ENCODE measurements at regions not wholly inside any gene's neighbourhood (a gene's known extent, or its start where the extent isn't known, plus 50 kb on each side); places are given as distances from the start of the nearest gene placed in this dataset.

DNA sequence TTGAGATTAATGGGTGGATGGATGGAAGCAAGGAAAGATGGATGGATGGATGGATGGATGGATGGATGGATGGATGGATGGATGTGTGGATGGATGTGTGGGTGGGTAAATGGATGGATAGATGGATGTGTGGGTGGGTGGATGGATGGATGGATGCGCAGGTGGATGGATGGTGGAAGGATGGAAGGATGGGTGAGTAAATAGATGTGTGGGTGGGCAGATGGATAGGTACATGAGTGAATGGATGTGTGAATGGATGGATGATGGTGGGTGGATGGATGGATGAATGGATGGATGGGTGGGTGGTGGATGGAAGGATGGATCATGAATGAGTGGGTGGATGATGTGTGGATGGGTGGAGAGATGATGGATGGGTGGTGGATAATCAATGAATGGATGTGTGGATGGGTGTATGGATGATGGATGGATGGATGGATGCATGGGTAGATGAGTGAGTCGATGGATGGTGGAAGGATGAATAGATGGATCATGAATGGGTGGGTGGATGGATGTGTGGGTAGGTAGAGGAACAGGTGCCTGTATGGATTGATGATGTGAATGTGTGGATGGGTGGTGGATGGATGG lies 375.2 kb downstream of the BRD1 start:
- H3K4me1 ChIP-seq (ENCODE audit: control insufficient read depth, insufficient read depth, low read length): no peaks in the 10 kb centered on the region
- POLR2A ChIA-PET: interaction anchor here (0.8 kb wide), 1 partner anchor 556 kb away, joined by 7 read pairs; no protein-coding TSS in a partner anchor
- H3K9me3 ChIP-seq (ENCODE audit: control insufficient read depth, insufficient read depth, low read depth, low read length): no peaks in the 10 kb centered on the region
- TF ChIP-seq SIN3A (IDR thresholded peaks at IDR 0.05; ENCODE audit: borderline replicate concordance, insufficient read depth, low read depth, low read length) (no peak), POLR2AphosphoS5 (IDR thresholded peaks at IDR 0.05; ENCODE audit: low read depth, low read length) (no peak), TCF7L2 (IDR thresholded peaks at IDR 0.05; ENCODE audit: low read depth, low read length) (no peak)
- TF ChIP-seq, protein P1, sequence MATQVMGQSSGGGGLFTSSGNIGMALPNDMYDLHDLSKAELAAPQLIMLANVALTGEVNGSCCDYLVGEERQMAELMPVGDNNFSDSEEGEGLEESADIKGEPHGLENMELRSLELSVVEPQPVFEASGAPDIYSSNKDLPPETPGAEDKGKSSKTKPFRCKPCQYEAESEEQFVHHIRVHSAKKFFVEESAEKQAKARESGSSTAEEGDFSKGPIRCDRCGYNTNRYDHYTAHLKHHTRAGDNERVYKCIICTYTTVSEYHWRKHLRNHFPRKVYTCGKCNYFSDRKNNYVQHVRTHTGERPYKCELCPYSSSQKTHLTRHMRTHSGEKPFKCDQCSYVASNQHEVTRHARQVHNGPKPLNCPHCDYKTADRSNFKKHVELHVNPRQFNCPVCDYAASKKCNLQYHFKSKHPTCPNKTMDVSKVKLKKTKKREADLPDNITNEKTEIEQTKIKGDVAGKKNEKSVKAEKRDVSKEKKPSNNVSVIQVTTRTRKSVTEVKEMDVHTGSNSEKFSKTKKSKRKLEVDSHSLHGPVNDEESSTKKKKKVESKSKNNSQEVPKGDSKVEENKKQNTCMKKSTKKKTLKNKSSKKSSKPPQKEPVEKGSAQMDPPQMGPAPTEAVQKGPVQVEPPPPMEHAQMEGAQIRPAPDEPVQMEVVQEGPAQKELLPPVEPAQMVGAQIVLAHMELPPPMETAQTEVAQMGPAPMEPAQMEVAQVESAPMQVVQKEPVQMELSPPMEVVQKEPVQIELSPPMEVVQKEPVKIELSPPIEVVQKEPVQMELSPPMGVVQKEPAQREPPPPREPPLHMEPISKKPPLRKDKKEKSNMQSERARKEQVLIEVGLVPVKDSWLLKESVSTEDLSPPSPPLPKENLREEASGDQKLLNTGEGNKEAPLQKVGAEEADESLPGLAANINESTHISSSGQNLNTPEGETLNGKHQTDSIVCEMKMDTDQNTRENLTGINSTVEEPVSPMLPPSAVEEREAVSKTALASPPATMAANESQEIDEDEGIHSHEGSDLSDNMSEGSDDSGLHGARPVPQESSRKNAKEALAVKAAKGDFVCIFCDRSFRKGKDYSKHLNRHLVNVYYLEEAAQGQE (IDR thresholded peaks at IDR 0.05; ENCODE audit: insufficient read depth in 1 of 2, low read depth in 2 of 2, low read length in 1 of 2): no peak
- TF ChIP-seq, protein P2, sequence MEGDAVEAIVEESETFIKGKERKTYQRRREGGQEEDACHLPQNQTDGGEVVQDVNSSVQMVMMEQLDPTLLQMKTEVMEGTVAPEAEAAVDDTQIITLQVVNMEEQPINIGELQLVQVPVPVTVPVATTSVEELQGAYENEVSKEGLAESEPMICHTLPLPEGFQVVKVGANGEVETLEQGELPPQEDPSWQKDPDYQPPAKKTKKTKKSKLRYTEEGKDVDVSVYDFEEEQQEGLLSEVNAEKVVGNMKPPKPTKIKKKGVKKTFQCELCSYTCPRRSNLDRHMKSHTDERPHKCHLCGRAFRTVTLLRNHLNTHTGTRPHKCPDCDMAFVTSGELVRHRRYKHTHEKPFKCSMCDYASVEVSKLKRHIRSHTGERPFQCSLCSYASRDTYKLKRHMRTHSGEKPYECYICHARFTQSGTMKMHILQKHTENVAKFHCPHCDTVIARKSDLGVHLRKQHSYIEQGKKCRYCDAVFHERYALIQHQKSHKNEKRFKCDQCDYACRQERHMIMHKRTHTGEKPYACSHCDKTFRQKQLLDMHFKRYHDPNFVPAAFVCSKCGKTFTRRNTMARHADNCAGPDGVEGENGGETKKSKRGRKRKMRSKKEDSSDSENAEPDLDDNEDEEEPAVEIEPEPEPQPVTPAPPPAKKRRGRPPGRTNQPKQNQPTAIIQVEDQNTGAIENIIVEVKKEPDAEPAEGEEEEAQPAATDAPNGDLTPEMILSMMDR (IDR thresholded peaks at IDR 0.05): no peak
- BruUV-seq (replicated peaks): no TSS peak
- no peaks in the 10 kb centered on the region; the same call in 1 of the 2 replicates for H3K27me3 ChIP-seq (ENCODE audit: control insufficient read depth, insufficient read depth, low read length)
- ATAC-seq: no peak
- H3K36me3 ChIP-seq (ENCODE audit: control insufficient read depth, insufficient read depth, low read length): no peaks in the 10 kb centered on the region
- intact Hi-C loops (cut with micrococcal nuclease; ENCODE audit: unreplicated experiment): no loop called here
- H3K4me3 ChIP-seq (ENCODE audit: low read depth in 2 of 2, low read length in 2 of 2): no peak overlapping the region
- H3K27ac ChIP-seq (ENCODE audit: low read length): no peak overlapping the region
- in situ Hi-C loops (cut with HindIII; ENCODE audit: low pct_unique_long_range_greater_than_20kb, low sequenced_read_pairs): no loop called here
- no peak for DNase-seq (ENCODE audit: low read depth, low spot score)
- CTCF ChIA-PET: no interaction called here

DNA sequence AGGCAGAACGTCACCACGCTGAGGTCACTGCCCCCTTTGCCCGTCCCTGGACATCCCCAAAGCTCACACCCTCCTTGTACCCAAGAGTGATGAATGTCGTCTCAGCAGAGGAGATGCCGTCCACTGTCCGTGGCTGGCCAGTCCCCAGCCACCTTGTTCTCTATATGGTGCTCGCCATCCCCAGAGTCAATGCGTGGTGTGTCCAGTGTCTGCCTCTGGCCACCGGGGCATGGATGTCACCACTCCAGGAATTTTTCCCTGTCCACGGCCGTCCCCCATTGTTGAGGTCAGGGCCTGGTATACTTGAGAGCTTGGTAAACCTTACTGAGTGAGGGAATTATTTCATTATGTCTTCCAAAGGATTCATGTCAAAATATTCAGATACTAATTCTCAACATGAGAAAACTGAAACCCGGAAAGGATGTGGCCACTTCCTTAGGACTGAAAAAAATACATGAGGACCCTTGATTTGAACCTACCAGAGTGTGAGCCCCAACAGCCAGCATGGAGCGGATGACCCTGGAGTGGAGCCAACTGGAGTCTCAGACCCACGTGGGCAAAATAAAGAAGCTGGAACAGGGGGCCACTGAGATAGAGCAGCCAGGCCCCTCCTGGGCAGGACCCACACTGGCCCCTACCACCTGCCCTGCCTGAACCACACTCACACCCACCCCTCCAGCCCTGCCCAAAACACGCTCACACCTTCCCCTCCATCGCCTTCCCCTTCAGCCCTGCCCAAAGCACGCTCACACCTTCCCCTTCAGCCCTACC lies 376.4 kb downstream of the BRD1 start:
- POLR2A ChIA-PET: no interaction called here
- TF ChIP-seq SIN3A (IDR thresholded peaks at IDR 0.05; ENCODE audit: borderline replicate concordance, insufficient read depth, low read depth, low read length): no peak
- TF ChIP-seq, protein P1 (IDR thresholded peaks at IDR 0.05; ENCODE audit: insufficient read depth in 1 of 2, low read depth in 2 of 2, low read length in 1 of 2): no peak
- TF ChIP-seq POLR2AphosphoS5 (IDR thresholded peaks at IDR 0.05; ENCODE audit: low read depth, low read length): no peak
- TF ChIP-seq, protein P2 (IDR thresholded peaks at IDR 0.05): no peak
- no peak for TF ChIP-seq TCF7L2 (IDR thresholded peaks at IDR 0.05; ENCODE audit: low read depth, low read length)
- Histone ChIP-seq H3K4me3 (ENCODE audit: low read depth in 2 of 2, low read length in 2 of 2) (no peak overlapping the region), H3K27ac (ENCODE audit: low read length) (no peak overlapping the region), H3K4me1 (ENCODE audit: control insufficient read depth, insufficient read depth, low read length) (no peaks in the 10 kb centered on the region), H3K36me3 (ENCODE audit: control insufficient read depth, insufficient read depth, low read length) (no peaks in the 10 kb centered on the region), H3K27me3 (ENCODE audit: control insufficient read depth, insufficient read depth, low read length) (no peaks in the 10 kb centered on the region; the same call in 1 of the 2 replicates), H3K9me3 (ENCODE audit: control insufficient read depth, insufficient read depth, low read depth, low read length) (no peaks in the 10 kb centered on the region)
- CTCF ChIA-PET: no interaction called here
- in situ Hi-C loops (cut with HindIII; ENCODE audit: low pct_unique_long_range_greater_than_20kb, low sequenced_read_pairs) (no loop called here), intact Hi-C loops (cut with micrococcal nuclease; ENCODE audit: unreplicated experiment) (no loop called here)
- BruUV-seq (replicated peaks): no TSS peak
- ATAC-seq (no peak), DNase-seq (ENCODE audit: low read depth, low spot score) (no peak)

All from Panc1 (cell line).